Stimulated activated naive CD8-positive, alpha-beta T cell treated with anti-CD3 and anti-CD28 coated beads, Interleukin-15, Interleukin-2, amounts not matched to agents 100 U/mL and 50 U/mL, for 24 hours (primary cell): ENCODE measurements at regions not wholly inside any gene's neighbourhood (a gene's known extent, or its start where the extent isn't known, plus 50 kb on each side); places are given as distances from the start of the nearest gene placed in this dataset.

ENCODE experiments used
- ATAC-seq: fragments of 150-1000 bp; cut with Tn5 transposase; one replicate; pipeline ENCODE4 v1.10.0; 2021
- DNase-seq: peaks from one replicate; pipeline ENCODE4 v3.0.0; 2021

DNA sequence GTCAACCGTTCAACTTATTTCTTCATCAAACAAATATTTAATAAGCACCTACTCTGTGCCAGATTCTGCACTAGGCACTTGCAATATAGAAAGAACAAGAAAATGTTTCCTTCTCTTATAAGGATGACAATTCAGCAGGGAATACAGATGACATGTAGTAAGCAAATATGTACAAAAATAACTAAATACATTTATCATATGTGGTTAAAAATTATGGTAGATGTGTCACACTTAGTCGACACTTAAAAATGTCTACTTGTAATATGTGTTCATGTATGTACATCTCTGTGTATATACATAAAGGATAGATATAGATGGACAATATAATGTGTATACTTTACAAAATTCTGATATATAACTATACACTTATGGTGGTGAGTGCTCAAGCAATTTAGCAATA is 417.0 kb upstream of the MEF2C start:
- no peak for DNase-seq

GRCh38 chr5:89297066-89297465 is 414.1 kb upstream of the MEF2C start:
- ATAC-seq, result peak; percentile 49
- DNase-seq, result no peak

More for the DNA sequence above, 417.0 kb upstream of the MEF2C start:
- no peak for ATAC-seq

DNA sequence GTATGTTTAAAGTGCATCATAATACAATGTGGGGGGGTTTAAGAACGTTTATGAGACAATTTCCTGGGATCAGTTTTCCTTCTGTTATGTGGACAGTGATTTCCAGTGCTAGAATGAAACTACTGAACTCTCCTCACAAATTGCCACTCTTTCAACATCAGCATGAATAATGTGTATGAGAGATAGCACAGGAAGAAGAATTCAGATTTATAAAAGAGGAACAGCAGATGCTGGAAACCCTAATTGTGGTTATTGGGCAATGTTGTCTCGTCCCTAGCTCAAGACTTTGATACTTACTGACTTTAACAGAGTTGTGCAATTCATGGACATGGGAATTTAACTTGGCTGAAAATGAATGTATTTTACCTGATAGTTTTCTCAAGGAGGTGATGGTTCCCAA is 410.8 kb upstream of the MEF2C start:
- ATAC-seq, result no peak
- no peak for DNase-seq

GRCh38 chr5:89292487-89292886 is 409.5 kb upstream of the MEF2C start:
- no peak for DNase-seq
- ATAC-seq, result no peak

DNA sequence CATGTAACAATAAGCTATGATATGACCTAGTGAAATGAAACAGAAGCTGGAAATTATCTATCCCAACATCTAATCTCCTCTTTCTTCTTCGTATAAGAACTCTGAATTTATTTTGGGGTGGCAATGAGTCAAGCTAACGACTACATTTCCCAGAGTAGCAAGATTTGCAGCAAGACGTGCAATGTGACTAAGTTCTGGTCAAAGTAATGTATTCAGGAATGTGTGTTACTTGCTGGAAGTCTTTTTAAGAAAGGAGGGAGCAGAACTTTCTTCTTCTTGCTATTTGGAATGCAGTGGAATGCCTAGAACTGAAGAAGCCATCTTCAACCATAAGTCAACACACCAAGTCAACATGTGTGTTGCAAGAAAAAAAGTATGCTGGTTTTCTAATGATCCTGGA is 406.6 kb upstream of the MEF2C start:
- DNase-seq, result no peak
- no peak for ATAC-seq

GRCh38 chr5:89287964-89288363 is 405.0 kb upstream of the MEF2C start:
- no peak for DNase-seq
- no peak for ATAC-seq

DNA sequence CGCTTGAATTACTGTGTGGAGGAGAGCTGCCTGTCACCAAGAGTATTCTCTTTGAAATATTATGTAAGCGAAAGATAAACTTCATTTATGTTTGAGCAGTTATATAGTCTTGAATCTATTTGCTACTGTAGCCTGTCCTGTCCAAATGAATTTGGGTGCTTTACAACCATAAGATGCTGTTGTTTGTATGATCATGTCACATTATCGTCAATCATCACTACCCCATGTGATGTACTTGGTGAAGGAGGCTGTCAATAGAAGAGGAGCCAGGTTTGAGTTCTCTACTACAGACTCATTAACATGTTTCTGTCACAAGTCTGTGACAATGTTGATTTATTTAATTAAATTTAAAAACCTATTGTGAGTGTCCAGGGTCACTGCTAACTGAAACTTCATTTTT is 403.3 kb upstream of the MEF2C start:
- no peak for DNase-seq
- ATAC-seq, result no peak

- ATAC-seq (no peak), DNase-seq (no peak)
Measured at GRCh38 chr5:89283728-89284493, 400.9 kb upstream of the MEF2C start.

DNA sequence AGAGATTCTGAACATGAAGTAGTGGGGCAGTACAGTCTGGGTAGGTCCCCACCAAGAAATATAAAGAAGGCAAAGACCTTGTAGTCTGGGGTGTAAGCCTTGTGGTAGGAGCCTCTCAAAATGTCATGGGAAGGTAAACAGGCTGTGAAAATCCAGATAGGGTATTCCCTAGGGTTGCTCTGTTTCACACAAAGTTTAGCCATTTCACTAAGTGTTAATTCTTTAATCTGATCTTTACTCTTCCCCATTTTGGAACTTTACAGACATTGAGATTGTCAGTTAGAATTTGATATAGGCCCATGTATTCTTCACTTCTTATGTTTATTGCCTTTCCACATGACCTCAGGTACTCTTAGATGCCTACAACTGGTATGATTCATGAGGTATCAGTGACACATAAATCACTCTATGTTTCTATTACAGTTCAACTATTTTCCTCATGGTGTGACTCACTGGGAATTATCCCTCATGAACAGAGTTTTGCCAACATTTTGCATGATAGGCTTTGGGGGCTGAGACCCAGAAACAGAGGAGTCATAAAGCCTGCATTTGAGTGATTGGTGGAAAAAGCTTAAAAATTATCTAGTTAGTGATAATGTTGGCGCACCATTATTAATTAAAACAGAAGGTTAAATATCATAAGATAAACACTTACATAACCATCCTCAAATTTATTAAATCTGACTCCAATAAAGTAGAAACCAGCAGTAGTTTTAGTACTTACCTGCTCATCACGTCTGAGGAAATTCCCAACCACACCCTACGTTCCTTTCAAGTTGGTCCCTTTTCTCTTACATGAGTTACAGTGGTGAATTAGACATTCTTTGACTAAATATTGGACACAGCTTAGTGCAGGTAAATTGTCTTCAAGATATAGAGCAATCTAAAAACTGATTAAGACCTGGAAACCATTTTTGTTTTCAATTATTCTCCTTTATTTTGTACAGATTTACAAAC is 399.8 kb upstream of the MEF2C start:
- ATAC-seq (peak; percentile 32), DNase-seq (no peak)

GRCh38 chr5:89281766-89282553 is 399.0 kb upstream of the MEF2C start:
- no peak for ATAC-seq
- DNase-seq, result no peak

GRCh38 chr5:89281211-89281610 is 398.2 kb upstream of the MEF2C start:
- ATAC-seq, result no peak
- no peak for DNase-seq

DNA sequence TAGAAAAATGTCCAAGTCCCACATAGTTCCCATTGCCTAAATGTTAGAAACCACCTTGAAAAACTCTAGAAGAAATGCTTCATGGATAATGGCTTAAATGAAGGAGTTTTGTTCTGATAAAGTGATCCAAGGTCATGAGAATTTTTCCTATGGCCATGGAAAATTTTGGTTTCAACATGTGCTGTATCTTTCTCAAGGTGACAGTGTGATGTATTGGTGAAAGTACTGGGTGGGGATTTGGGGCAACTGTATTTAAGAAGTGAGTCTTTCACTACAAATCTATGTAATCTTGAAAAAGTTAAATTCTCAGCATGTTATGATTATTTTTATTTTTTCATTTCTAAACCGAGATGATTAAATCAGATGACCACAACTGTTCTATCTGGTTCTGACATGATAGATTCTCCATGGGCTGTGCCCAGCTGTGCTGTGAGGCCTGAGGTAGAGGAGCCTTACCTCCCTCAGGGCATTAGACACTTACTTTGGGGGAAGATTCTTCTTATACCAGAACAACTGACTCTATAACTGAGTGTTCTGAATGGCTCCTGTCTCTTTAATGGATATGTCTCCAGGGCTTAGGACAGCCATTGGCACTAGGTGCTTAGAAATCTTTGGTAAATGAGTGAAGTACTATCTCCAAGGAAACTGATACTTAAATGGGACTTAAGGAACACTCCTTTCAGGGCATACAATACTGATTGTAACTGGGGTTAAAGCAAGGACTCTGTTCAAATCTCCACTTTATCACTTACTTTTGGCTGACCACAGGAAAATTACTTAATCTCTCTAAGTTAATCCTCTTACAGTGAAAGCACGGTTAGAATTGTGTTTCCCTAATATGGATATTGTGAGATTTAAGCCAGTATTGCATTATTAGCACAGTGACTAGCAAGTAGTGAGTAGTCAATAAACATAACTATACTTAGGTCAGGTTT is 397.4 kb upstream of the MEF2C start:
- no peak for DNase-seq
- no peak for ATAC-seq

DNA sequence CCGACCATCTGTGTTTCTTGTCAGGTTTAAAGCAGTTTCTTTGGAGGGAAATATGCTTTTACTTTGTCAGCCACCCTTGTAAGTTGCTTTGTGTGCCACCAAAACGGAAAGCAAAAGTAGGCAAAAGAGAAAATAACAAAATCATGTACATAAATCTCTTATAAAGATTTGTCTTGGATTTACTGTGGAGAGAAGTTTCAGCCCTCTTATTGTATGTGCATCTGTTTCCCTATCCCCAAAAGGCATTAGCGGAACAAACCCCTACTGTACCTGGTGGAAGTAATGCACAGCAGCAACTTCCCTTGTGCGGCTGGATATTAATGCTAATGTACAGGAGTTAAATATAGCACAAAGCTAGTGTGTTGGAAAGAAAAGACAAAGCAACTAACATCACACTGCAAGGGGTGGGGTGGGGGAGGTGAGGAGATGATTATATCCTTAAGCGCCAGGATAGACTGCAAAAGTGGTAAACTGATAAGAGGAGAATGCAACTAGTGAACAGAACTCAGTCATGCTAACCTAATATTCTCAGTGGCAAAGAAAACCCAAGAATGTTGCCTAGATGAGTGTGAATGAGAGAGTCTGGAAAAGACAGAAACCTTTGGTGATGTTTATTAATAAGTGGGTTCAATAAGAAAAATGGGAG is 396.5 kb upstream of the MEF2C start:
- DNase-seq (no peak), ATAC-seq (no peak)

DNA sequence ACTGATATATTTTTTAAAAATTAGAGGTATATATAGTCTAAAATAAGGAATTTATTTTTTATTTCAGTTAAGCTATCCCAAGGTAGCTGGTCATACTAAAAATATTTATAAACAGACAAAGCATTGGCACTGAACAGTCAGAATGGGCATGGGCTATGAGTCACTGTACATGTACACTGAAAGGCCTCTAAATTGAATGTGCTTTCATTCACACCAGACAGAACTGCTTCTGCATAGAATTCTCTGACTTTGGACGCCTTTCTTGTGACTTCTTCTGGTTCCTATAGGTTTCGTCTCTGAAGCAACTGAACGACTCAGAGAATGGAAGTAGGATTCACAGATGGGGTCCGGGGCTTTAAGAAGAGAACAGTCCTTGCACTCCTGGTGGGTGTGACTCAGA is 394.8 kb upstream of the MEF2C start:
- DNase-seq (no peak), ATAC-seq (no peak)

DNA sequence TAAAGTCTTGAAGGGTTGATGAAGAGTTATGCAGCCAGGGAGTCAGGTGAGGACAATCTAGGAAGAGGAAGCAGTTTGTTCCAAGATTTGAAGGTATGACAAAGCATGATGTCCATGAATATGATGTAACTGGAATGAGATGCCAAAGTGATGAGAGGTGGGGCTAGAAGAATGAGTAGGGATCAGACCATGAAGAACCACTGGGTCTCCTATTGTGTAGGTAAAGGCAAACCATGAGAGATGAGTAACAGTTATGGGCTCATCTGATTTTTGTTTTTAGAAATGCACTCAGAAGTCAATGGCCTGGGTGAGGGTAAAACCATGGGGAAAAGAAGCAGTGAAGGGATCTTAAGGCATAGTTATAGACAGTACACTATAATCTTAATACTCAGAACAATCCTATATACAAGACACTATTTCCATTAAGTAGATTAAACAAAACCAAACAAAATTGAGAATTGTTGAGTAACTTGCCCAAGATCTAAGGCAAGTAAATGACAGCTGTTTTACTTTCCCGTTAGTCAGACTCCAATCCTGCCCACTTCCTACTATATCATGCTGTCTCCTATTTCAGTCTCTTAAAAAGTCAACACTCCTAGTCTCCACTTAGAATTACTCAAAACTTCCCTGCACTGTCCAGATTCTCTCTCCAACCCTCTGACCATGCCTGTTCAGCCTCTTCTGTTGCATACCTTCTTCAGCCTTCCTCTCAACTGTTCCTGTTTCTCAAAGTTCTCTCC is 393.8 kb upstream of the MEF2C start:
- no peak for ATAC-seq
- no peak for DNase-seq

GRCh38 chr5:89275066-89275855 is 392.3 kb upstream of the MEF2C start:
- no peak for DNase-seq
- ATAC-seq, result no peak

DNA sequence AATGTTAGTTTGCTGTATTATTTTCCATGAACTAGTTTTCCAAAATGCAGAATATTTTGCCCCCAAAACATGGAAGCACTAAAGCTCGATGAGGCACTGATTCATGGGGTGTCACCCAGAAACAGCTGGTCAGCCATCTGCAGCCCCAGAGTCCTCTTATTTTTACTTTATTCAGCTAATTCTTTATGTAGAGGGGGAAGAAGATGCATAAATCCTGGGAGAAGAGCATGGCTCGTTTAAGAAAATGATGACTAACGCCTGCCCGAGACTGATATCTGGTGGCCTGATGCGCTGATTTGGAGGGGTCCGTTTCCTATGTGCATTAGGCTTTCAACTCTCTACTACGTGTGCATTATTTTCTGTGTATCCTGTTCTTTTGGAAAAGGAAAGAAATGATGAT is 390.3 kb upstream of the MEF2C start:
- DNase-seq, result no peak
- ATAC-seq, result no peak

DNA sequence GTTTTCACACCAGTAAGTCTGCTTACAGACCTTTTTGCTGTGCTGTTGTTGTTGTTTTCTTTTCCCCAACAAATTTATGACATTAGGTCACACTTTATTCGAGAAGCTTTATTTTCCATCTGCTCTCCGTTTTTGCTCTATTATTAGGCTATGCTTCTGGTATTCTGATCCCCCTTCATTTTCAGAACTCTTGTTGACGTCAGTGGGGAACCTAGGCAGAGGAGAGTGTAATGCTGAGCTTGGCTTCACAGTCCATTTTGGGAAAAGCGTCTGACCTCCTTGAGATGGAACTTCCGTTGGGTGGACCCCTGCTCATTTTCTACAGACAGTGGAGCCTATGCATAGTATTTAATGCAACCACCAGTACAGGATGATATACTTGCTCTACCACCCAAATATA is 387.9 kb upstream of the MEF2C start:
- no peak for DNase-seq
- no peak for ATAC-seq

DNA sequence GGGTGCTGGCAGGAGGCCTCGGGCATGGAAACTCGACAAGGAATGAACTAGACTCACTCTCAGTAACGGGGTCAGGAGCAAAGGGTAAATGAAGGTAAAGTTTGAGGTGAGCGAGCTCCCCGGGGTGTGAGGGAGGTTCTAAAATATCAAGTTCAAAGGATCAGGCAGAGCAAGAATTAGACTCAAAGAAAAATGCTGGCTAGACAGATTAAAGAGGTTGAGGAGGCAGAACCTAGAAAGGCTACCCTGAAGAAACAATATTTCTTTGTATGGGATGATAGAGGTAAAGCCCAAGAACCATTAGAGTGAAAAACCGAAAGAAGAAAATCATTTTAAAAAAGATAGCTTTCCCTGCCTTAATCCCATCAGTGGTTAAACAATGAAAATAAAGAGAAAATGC is 386.7 kb upstream of the MEF2C start:
- DNase-seq, result no peak
- ATAC-seq, result no peak
